Common myeloid progenitor, CD34-positive (primary cell): ENCODE measurements at regions not wholly inside any gene's neighbourhood (a gene's known extent, or its start where the extent isn't known, plus 50 kb on each side); places are given as distances from the start of the nearest gene placed in this dataset.

Experiments
- CTCF ChIA-PET: fragments of 350-600 bp; sonication (Branson Sonifier 250); formaldehyde crosslinking; loops from one replicate; lab custom pipeline; 2021; ENCODE audit warnings: antibody characterized with exemption; lab: Charles Lee
- POLR2A ChIA-PET: fragments of 350-600 bp; sonication (Branson Sonifier 250); formaldehyde crosslinking; loops from one replicate; lab custom pipeline; 2021; ENCODE audit warnings: antibody characterized with exemption; lab: Charles Lee
- DNase-seq, 3 donors: peaks; one replicate each; pipeline versions ENCODE4 v3.0.0 to v3.0.0-alpha.2; 2013
- H3K27ac ChIP-seq, 2 experiments: 1 replicate in 1 of 2; 2 replicates in 1 of 2; pipeline ENCODE4 v1.7.0; 2013; ENCODE audit warnings: inconsistent platforms in 2 of 2, low read length in 2 of 2, mild to moderate bottlenecking in 2 of 2, low read depth in 1 of 2, moderate library complexity in 1 of 2; ENCODE audit not compliant: severe bottlenecking in 2 of 2, insufficient read depth in 1 of 2, poor library complexity in 1 of 2
- H3K27me3 ChIP-seq, 5 experiments: replicated peaks in 2 of 5; 1 replicate in 3 of 5; 2 replicates in 2 of 5; pipeline versions ENCODE4 v1.6.1 to v1.7.0; 2013; ENCODE audit warnings: low read length in 4 of 5, mild to moderate bottlenecking in 2 of 5, moderate library complexity in 2 of 5, inconsistent platforms in 1 of 5; ENCODE audit not compliant: insufficient read depth in 5 of 5, control insufficient read depth in 4 of 5
- H3K36me3 ChIP-seq, 4 experiments: 1 replicate in 2 of 4; 2 replicates in 2 of 4; pipeline versions ENCODE4 v1.6.1 to v1.7.0; 2013; ENCODE audit warnings: low read length in 3 of 4, control low read depth in 1 of 4, mild to moderate bottlenecking in 1 of 4; ENCODE audit not compliant: control insufficient read depth in 4 of 4, insufficient read depth in 4 of 4
- H3K4me1 ChIP-seq, 4 experiments: 1 replicate in 3 of 4; 2 replicates in 1 of 4; pipeline versions ENCODE4 v1.6.1 to v1.7.1; 2013; ENCODE audit warnings: low read length in 3 of 4, mild to moderate bottlenecking in 3 of 4, control low read depth in 1 of 4, inconsistent platforms in 1 of 4, moderate library complexity in 1 of 4; ENCODE audit not compliant: control insufficient read depth in 4 of 4, insufficient read depth in 4 of 4; ENCODE audit errors: control extremely low read depth in 1 of 4
- H3K4me3 ChIP-seq, 7 experiments: 1 replicate in 4 of 7; 2 replicates in 3 of 7; pipeline versions ENCODE4 v1.5.1 to v1.7.0; 2013; ENCODE audit warnings: mild to moderate bottlenecking in 7 of 7, low read length in 6 of 7, moderate library complexity in 6 of 7, inconsistent platforms in 2 of 7, low read depth in 2 of 7, control low read depth in 1 of 7; ENCODE audit not compliant: insufficient read depth in 4 of 7, control insufficient read depth in 1 of 7; ENCODE audit errors: extremely low read depth in 1 of 7
- H3K9me3 ChIP-seq, 5 experiments: 1 replicate in 4 of 5; 2 replicates in 1 of 5; pipeline versions ENCODE4 v1.6.1 to v1.7.1; 2013; ENCODE audit warnings: low read length in 4 of 5, mild to moderate bottlenecking in 2 of 5, inconsistent platforms in 1 of 5, low read depth in 1 of 5, moderate library complexity in 1 of 5; ENCODE audit not compliant: control insufficient read depth in 4 of 5, insufficient read depth in 2 of 5; ENCODE audit errors: control extremely low read depth in 1 of 5
- WGBS: methylation state at CpG from one replicate; pipeline ENCODE4 v1.1.5; 2013; ENCODE audit not compliant: insufficient coverage; 5-methylcytosine and 5-hydroxymethylcytosine counted together

GRCh38 chr2:3062476-3063260 is 314.9 kb downstream of the EIPR1 start:
- Histone ChIP-seq H3K36me3 (no peaks in the 10 kb centered on the region), H3K27ac (no peak overlapping the region), H3K4me1 (no peaks in the 10 kb centered on the region), H3K4me3 (no peak overlapping the region), H3K27me3 (peaks cover 0 to 5% (median 0%) of the 10 kb centered on the region in 5 experiments), H3K9me3 (no peaks in the 10 kb centered on the region)
- WGBS = 95% methylated on average over 14 of the region's 15 CpGs
- DNase-seq = no peak
- POLR2A ChIA-PET = no interaction called here
- CTCF ChIA-PET = no interaction called here

GRCh38 chr2:3060049-3060448 is 317.6 kb downstream of the EIPR1 start:
- no peak for DNase-seq
- Histone ChIP-seq H3K9me3 (no peaks in the 10 kb centered on the region), H3K27ac (no peak overlapping the region), H3K4me3 (no peak overlapping the region), H3K4me1 (no peaks in the 10 kb centered on the region), H3K36me3 (no peaks in the 10 kb centered on the region), H3K27me3 (peaks cover 0 to 5% (median 0%) of the 10 kb centered on the region in 5 experiments)
- 94% methylated on average over 11 of the region's 16 CpGs for WGBS
- POLR2A ChIA-PET = no interaction called here
- CTCF ChIA-PET = no interaction called here

GRCh38 chr2:3059141-3059925 is 318.3 kb downstream of the EIPR1 start:
- no peak overlapping the region for H3K4me3 ChIP-seq
- no peaks in the 10 kb centered on the region for H3K9me3 ChIP-seq
- no peak for DNase-seq
- ChIA-PET POLR2A (no interaction called here), CTCF (no interaction called here)
- H3K4me1 ChIP-seq = no peaks in the 10 kb centered on the region
- H3K27me3 ChIP-seq = peaks cover 0 to 5% (median 0%) of the 10 kb centered on the region in 5 experiments
- no peak overlapping the region for H3K27ac ChIP-seq
- no peaks in the 10 kb centered on the region for H3K36me3 ChIP-seq
- WGBS = 86% methylated on average over 33 of the region's 37 CpGs

- no peaks in the 10 kb centered on the region for H3K4me1 ChIP-seq
- no peak overlapping the region for H3K27ac ChIP-seq
- ChIA-PET POLR2A (no interaction called here), CTCF (no interaction called here)
- H3K9me3 ChIP-seq = no peaks in the 10 kb centered on the region
- WGBS = 84% methylated on average over 4 of the region's 8 CpGs
- no peaks in the 10 kb centered on the region for H3K27me3 ChIP-seq
- no peak for DNase-seq
- H3K36me3 ChIP-seq = no peaks in the 10 kb centered on the region
- H3K4me3 ChIP-seq = no peak overlapping the region
Measured at GRCh38 chr2:3054066-3054465, 323.6 kb downstream of the EIPR1 start.

GRCh38 chr2:3051266-3051665 is 326.4 kb downstream of the EIPR1 start:
- CTCF ChIA-PET = no interaction called here
- Histone ChIP-seq H3K36me3 (no peaks in the 10 kb centered on the region), H3K27ac (no peak overlapping the region), H3K27me3 (no peaks in the 10 kb centered on the region), H3K4me1 (no peaks in the 10 kb centered on the region), H3K9me3 (no peaks in the 10 kb centered on the region), H3K4me3 (no peak overlapping the region)
- 64% methylated on average over 5 of the region's 5 CpGs for WGBS
- DNase-seq = no peak
- POLR2A ChIA-PET = no interaction called here

- ChIA-PET CTCF (no interaction called here), POLR2A (no interaction called here)
- Histone ChIP-seq H3K4me3 (no peak overlapping the region), H3K27ac (no peak overlapping the region), H3K4me1 (no peaks in the 10 kb centered on the region), H3K9me3 (no peaks in the 10 kb centered on the region), H3K36me3 (no peaks in the 10 kb centered on the region), H3K27me3 (no peaks in the 10 kb centered on the region)
- no peak for DNase-seq
- 94% methylated on average over 14 of the region's 14 CpGs for WGBS
Measured at GRCh38 chr2:3046170-3046865, 331.3 kb downstream of the EIPR1 start.
